Esophagus muscularis mucosa (tissue), 4 donors: ENCODE measurements at regions not wholly inside any gene's neighbourhood (a gene's known extent, or its start where the extent isn't known, plus 50 kb on each side); places are given as distances from the start of the nearest gene placed in this dataset.
A peak's percentile ranks its signal among the peaks of the same experiment; 100 is the strongest.

Experiments
- DNase-seq: peaks from one replicate; pipeline ENCODE4 v3.0.0-alpha.2; 2017; ENCODE audit errors: extremely low spot score
- H3K27ac ChIP-seq, 4 donors: fragments of 200-600 bp; sonication (generic); replicated peaks in 1 of 4; 1 replicate in 3 of 4; 2 replicates in 1 of 4; pipeline ENCODE4 v1.5.1; 2016 to 2019; ENCODE audit warnings: mild to moderate bottlenecking in 1 of 4
- H3K27me3 ChIP-seq, 4 donors: fragments of 200-600 bp; sonication (generic); one replicate each; pipeline versions ENCODE4 v1.5.1 to v1.6.0; 2016 to 2019
- H3K36me3 ChIP-seq, 4 donors: fragments of 200-600 bp; sonication (generic); one replicate each; pipeline ENCODE4 v1.5.1; 2016 to 2019
- H3K4me1 ChIP-seq, 4 donors: fragments of 200-600 bp; sonication (generic); one replicate each; pipeline ENCODE4 v1.5.1; 2016 to 2019
- H3K4me3 ChIP-seq, 4 donors: fragments of 200-600 bp; sonication (generic); 1 replicate in 2 of 4; 2 replicates in 2 of 4; pipeline ENCODE4 v1.5.1; 2016 to 2019; ENCODE audit warnings: mild to moderate bottlenecking in 4 of 4, moderate library complexity in 1 of 4
- H3K9me3 ChIP-seq, 4 donors: fragments of 200-600 bp; sonication (generic); 1 replicate in 3 of 4; 2 replicates in 1 of 4; pipeline ENCODE4 v1.5.1; 2016 to 2019
- EP300 ChIP-seq: sonication (generic); formaldehyde crosslinking; IDR thresholded peaks from one replicate; pipeline ENCODE4 v1.6.1; 2017; ENCODE audit warnings: antibody characterized with exemption
- POLR2A ChIP-seq: fragments of 450-650 bp; IDR thresholded peaks from one replicate; pipeline ENCODE4 v1.6.1; 2017; ENCODE audit warnings: antibody characterized with exemption, moderate library complexity, mild to moderate bottlenecking, low read depth
- POLR2AphosphoS5 ChIP-seq, 2 donors: sonication (generic); formaldehyde crosslinking; IDR thresholded peaks; one replicate each; pipeline ENCODE4 v1.6.1; 2017; ENCODE audit warnings: antibody characterized with exemption in 2 of 2
- WGBS: methylation state at CpG from one replicate; pipeline ENCODE4 v1.1.5; 2018; 5-methylcytosine and 5-hydroxymethylcytosine counted together
- intact Hi-C: fragments of 100-400 bp; cut with DNase I; formaldehyde crosslinking; loops from one replicate; pipeline ENCODE4 v1.15.1; 2023
- TF ChIP-seq, protein P1 (sequence below), 3 experiments: fragments of 200-600 bp in 2 of 3; fragments of 450-650 bp in 1 of 3; sonication (generic) in 2 of 3; IDR thresholded peaks; one replicate each; pipeline ENCODE4 v1.5.1; 2017 to 2019; ENCODE audit warnings: antibody characterized with exemption in 3 of 3, mild to moderate bottlenecking in 2 of 3, moderate library complexity in 1 of 3

DNA sequence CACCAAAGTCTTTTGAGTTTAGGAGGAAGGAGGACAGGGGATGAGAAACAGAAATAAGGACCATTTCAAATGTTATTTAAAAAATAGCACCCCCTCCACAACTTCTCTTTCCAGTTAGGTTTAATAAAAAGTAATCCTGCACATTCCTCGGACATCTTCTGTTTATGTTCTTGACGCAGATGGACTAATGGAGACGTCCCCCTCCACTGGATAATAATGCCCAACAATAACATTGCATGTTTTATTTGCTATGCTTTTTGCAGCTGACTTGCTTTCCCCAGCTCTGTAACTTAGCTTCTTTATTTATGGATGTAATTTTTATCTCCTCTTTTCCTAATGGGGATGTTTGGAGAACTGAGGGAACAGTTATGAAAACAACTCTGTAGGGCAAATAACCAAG is 89.5 kb downstream of the MAT2B start:
- Histone ChIP-seq H3K27me3 (peaks cover 0 to 8% (median 0%) of the 10 kb centered on the region in 4 donors), H3K27ac (no peak overlapping the region), H3K9me3 (no peaks in the 10 kb centered on the region), H3K36me3 (no peaks in the 10 kb centered on the region), H3K4me3 (no peak overlapping the region), H3K4me1 (no peaks in the 10 kb centered on the region)
- peak; percentile 75 for DNase-seq
- TF ChIP-seq POLR2A (no peak), POLR2AphosphoS5 (IDR thresholded peaks at IDR 0.05) (no peak), EP300 (no peak)
- TF ChIP-seq, protein P1, sequence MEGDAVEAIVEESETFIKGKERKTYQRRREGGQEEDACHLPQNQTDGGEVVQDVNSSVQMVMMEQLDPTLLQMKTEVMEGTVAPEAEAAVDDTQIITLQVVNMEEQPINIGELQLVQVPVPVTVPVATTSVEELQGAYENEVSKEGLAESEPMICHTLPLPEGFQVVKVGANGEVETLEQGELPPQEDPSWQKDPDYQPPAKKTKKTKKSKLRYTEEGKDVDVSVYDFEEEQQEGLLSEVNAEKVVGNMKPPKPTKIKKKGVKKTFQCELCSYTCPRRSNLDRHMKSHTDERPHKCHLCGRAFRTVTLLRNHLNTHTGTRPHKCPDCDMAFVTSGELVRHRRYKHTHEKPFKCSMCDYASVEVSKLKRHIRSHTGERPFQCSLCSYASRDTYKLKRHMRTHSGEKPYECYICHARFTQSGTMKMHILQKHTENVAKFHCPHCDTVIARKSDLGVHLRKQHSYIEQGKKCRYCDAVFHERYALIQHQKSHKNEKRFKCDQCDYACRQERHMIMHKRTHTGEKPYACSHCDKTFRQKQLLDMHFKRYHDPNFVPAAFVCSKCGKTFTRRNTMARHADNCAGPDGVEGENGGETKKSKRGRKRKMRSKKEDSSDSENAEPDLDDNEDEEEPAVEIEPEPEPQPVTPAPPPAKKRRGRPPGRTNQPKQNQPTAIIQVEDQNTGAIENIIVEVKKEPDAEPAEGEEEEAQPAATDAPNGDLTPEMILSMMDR (IDR thresholded peaks at IDR 0.05), result no peak
- intact Hi-C loops, result no loop called here
- WGBS, result 26% methylated on average over 3 of the region's 3 CpGs

DNA sequence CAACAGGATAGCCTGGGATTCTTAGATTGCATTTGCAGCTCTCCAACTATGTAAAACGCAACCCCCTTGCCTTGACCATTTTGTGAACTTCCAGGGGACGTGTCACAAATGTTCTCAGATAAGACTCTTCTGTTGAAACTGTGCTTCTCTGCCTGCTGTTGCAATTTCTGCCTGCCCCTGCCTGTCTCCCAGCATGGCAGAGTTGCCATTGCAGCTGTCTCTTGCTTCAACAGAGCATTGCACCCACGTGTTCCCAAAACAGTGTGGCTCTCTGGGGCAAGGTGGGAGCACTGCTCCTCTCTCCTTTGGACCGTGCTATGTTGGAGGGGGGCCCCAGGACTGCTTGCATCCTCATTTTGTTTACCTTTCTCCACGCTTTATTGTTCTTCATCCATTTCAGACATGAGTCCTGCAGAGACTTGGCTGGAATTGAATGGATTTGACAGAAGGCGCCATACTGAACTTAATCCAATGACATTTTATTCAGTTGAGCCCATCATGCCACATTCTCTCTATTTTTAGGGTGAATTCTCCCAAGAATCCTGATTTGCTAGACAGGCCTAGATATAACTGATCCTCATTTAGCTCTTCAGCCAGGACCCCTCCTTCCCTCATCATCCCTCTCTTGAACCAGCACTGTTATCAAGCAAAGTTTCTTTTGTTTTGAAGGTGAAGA is 90.7 kb downstream of the MAT2B start:
- Histone ChIP-seq H3K27me3 (peaks cover 0 to 8% (median 0%) of the 10 kb centered on the region in 4 donors), H3K4me3 (no peak overlapping the region), H3K9me3 (no peaks in the 10 kb centered on the region), H3K4me1 (no peaks in the 10 kb centered on the region), H3K27ac (no peak overlapping the region), H3K36me3 (no peaks in the 10 kb centered on the region)
- TF ChIP-seq, protein P1 (IDR thresholded peaks at IDR 0.05), result no peak
- TF ChIP-seq EP300 (no peak), POLR2AphosphoS5 (IDR thresholded peaks at IDR 0.05) (no peak), POLR2A (no peak)
- intact Hi-C loops, result no loop called here
- WGBS, result 72% methylated on average over 6 of the region's 6 CpGs
- DNase-seq, result no peak

DNA sequence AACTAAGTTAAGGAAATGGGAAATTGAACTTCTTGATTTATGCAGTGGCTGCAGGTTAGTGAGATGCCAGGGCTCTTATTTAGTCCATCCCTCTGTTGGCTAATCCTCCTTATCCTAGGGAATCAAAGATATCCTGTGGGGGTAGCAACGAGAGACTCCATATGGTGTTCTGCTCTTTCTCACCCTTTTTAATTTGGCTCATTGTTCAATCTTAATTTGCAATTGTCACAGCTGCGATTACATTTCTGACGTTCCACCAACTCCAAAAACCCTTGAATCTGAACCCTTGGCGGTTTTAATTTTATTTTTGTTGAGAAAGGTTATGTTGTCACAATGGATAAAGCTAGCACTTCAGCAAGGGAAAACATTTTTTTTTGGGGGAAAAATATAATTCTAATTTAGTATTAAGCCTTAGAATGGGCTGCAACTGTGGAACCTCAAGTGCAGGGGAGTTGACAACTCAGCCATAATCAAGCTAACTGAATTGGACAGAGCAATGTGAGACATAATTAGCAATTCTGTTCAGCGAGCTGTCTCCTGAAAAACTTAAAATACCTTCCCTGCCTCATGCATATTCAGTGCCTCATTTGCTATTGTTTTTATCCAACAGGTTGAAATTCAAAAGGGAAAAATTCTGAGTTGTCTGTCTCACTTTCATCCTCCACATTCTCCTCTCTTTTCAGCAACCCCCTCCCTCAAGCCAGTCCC is 91.3 kb downstream of the MAT2B start:
- H3K27ac ChIP-seq, result no peak overlapping the region
- no peaks in the 10 kb centered on the region for H3K4me1 ChIP-seq
- H3K36me3 ChIP-seq, result no peaks in the 10 kb centered on the region
- TF ChIP-seq, protein P1 (IDR thresholded peaks at IDR 0.05), result no peak
- TF ChIP-seq POLR2A, result no peak
- no peak for TF ChIP-seq POLR2AphosphoS5 (IDR thresholded peaks at IDR 0.05)
- no peak for TF ChIP-seq EP300
- peaks cover 0 to 8% (median 0%) of the 10 kb centered on the region in 4 donors for H3K27me3 ChIP-seq
- intact Hi-C loops, result no loop called here
- 53% methylated on average over 5 of the region's 5 CpGs for WGBS
- no peak for DNase-seq
- H3K9me3 ChIP-seq, result no peaks in the 10 kb centered on the region
- H3K4me3 ChIP-seq, result no peak overlapping the region

DNA sequence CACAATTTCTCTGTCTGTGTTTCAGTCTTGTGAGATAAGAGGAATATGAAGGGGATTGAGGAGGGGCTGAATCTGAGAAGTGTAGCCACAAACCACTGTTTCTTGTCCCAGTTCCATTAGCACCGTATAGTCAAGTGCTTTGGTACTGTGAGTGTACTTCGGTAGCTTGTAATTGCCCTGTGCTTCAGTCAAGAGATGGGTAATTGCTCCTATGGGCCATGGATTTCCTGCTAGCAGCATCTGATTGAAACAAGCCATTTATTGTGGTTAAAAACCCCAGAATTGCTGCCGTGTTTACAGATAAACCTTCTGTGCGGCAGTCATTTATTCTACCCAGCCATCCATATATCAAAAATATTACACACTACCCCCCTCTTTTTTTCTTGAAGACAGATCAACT is 98.6 kb downstream of the MAT2B start:
- H3K9me3 ChIP-seq, result no peaks in the 10 kb centered on the region
- peak; percentile 14 for DNase-seq
- H3K27ac ChIP-seq, result no peak overlapping the region
- H3K4me3 ChIP-seq, result no peak overlapping the region
- intact Hi-C loops, result no loop called here
- H3K36me3 ChIP-seq, result no peaks in the 10 kb centered on the region
- no peaks in the 10 kb centered on the region for H3K4me1 ChIP-seq
- no peaks in the 10 kb centered on the region for H3K27me3 ChIP-seq
- 59% methylated on average over 4 of the region's 4 CpGs for WGBS
- TF ChIP-seq POLR2AphosphoS5 (IDR thresholded peaks at IDR 0.05), result no peak
- TF ChIP-seq POLR2A, result no peak
- TF ChIP-seq, protein P1 (IDR thresholded peaks at IDR 0.05), result no peak
- TF ChIP-seq EP300, result no peak
